ENCODE measurements at regions not wholly inside any gene's neighbourhood (a gene's known extent, or its start where the extent isn't known, plus 50 kb on each side); places are given as distances from the start of the nearest gene placed in this dataset.

DNA sequence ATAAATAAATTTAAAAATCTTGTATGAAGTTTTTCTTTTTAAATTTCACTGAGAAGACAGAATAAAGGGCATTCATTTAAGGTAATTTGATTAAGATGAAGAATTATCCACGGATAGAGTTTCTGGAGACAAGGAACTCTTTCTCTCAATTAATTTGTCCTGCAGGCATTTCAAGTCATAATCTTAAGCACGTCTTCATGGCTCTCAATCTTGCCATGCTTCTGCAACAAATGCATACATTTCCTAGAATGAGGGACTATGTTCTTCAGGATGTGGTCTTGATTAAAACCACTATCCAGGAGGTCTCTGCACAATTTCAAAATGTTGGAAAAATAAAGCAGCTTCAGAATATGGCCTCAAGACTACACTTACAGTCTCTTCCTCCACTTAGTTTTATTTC is 67.6 kb upstream of the LSAMP start:
- in situ Hi-C loops (cut with MboI; ENCODE audit: low sequenced_read_pairs) = no loop called here
- H3K18ac ChIP-seq (ENCODE audit: low read depth, low read length) = no peak overlapping the region
- no peak for TF ChIP-seq MAFK (IDR thresholded peaks at IDR 0.05; ENCODE audit: low read depth, low read length)
- TF ChIP-seq MAZ (IDR thresholded peaks at IDR 0.05; ENCODE audit: borderline replicate concordance, low read depth, low read length) = no peak
- no peak for TF ChIP-seq NFE2L2 (IDR thresholded peaks at IDR 0.05; ENCODE audit: low read depth, low read length)
- no peak for TF ChIP-seq CEBPB (IDR thresholded peaks at IDR 0.05; ENCODE audit: low read depth, low read length)
- no peak for TF ChIP-seq FOS (IDR thresholded peaks at IDR 0.05; ENCODE audit: low read depth, low read length)
- TF ChIP-seq SMC3 (IDR thresholded peaks at IDR 0.05; ENCODE audit: low read depth, low read length) = no peak
- TF ChIP-seq RAD21 (IDR thresholded peaks at IDR 0.05; ENCODE audit: low read length) = no peak
- no peak for TF ChIP-seq RFX5 (IDR thresholded peaks at IDR 0.05; ENCODE audit: low read depth, low read length)
- TF ChIP-seq POLR2A (IDR thresholded peaks at IDR 0.05; ENCODE audit: low read depth, low read length) = no peak
- TF ChIP-seq MXI1 (IDR thresholded peaks at IDR 0.05; ENCODE audit: borderline replicate concordance, low read depth, low read length) = no peak
- TF ChIP-seq, protein P1, sequence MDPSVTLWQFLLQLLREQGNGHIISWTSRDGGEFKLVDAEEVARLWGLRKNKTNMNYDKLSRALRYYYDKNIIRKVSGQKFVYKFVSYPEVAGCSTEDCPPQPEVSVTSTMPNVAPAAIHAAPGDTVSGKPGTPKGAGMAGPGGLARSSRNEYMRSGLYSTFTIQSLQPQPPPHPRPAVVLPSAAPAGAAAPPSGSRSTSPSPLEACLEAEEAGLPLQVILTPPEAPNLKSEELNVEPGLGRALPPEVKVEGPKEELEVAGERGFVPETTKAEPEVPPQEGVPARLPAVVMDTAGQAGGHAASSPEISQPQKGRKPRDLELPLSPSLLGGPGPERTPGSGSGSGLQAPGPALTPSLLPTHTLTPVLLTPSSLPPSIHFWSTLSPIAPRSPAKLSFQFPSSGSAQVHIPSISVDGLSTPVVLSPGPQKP (IDR thresholded peaks at IDR 0.05; ENCODE audit: borderline replicate concordance, low read depth, low read length) = no peak
- TF ChIP-seq, protein P2, sequence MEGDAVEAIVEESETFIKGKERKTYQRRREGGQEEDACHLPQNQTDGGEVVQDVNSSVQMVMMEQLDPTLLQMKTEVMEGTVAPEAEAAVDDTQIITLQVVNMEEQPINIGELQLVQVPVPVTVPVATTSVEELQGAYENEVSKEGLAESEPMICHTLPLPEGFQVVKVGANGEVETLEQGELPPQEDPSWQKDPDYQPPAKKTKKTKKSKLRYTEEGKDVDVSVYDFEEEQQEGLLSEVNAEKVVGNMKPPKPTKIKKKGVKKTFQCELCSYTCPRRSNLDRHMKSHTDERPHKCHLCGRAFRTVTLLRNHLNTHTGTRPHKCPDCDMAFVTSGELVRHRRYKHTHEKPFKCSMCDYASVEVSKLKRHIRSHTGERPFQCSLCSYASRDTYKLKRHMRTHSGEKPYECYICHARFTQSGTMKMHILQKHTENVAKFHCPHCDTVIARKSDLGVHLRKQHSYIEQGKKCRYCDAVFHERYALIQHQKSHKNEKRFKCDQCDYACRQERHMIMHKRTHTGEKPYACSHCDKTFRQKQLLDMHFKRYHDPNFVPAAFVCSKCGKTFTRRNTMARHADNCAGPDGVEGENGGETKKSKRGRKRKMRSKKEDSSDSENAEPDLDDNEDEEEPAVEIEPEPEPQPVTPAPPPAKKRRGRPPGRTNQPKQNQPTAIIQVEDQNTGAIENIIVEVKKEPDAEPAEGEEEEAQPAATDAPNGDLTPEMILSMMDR (conservative IDR thresholded peaks at IDR 0.05; ENCODE audit: low read depth, low read length) = no peak
- TF ChIP-seq RCOR1 (IDR thresholded peaks at IDR 0.05; ENCODE audit: insufficient replicate concordance, low read length) = no peak
- TF ChIP-seq CHD1 (IDR thresholded peaks at IDR 0.05; ENCODE audit: low read depth, low read length) = no peak
- H4K5ac ChIP-seq (ENCODE audit: low read depth, low read length) = no peak overlapping the region
- H3K4me1 ChIP-seq (ENCODE audit: control insufficient read depth, insufficient read depth, low read length) = no peaks in the 10 kb centered on the region
- no peak overlapping the region for H2BK5ac ChIP-seq (ENCODE audit: low read depth, low read length, poor library complexity, severe bottlenecking)
- H2AFZ ChIP-seq (replicated peaks; ENCODE audit: low read length, poor library complexity) = no peak overlapping the region
- POLR2A ChIA-PET (ENCODE audit: unreplicated experiment) = no interaction called here
- H2BK20ac ChIP-seq (ENCODE audit: low read depth, low read length) = no peak overlapping the region
- no TSS peak for BruUV-seq (replicated peaks)
- H2BK15ac ChIP-seq (ENCODE audit: low read depth, low read length) = no peak overlapping the region
- no peak overlapping the region for H2AK5ac ChIP-seq (ENCODE audit: low read depth, low read length)
- CTCF ChIA-PET = interaction anchor here (0.6 kb wide), 1 partner anchor 86 kb away, joined by 3 read pairs; no protein-coding TSS in a partner anchor
- H3K14ac ChIP-seq (replicated peaks; ENCODE audit: low read depth, low read length) = no peak overlapping the region
- no peak for DNase-seq
- no peak overlapping the region for H3K56ac ChIP-seq (ENCODE audit: extremely low read depth, insufficient read depth, low read length)
- H3K9me1 ChIP-seq (ENCODE audit: insufficient read depth, low read length) = no peaks in the 10 kb centered on the region
- no peak for ATAC-seq (ENCODE audit: low read depth)
- no peaks in the 10 kb centered on the region for H3K9me3 ChIP-seq (ENCODE audit: control insufficient read depth, insufficient read depth, low read length)
- H3K4ac ChIP-seq (ENCODE audit: low read depth, low read length) = no peak overlapping the region
- no peak overlapping the region for H3K27ac ChIP-seq (ENCODE audit: insufficient read depth, low read length)
- no peaks in the 10 kb centered on the region for H3K36me3 ChIP-seq (ENCODE audit: control insufficient read depth, insufficient read depth, low read length)
- H2BK120ac ChIP-seq (ENCODE audit: low read depth, low read length) = no peak overlapping the region
- no peaks in the 10 kb centered on the region for H3K27me3 ChIP-seq (ENCODE audit: control insufficient read depth, insufficient read depth, low read length)
- H3K9ac ChIP-seq (ENCODE audit: low read depth, low read length) = no peak overlapping the region
- H4K91ac ChIP-seq (ENCODE audit: insufficient read depth, low read depth, low read length) = no peak overlapping the region
- WGBS, 2 experiments (ENCODE audit: extremely low coverage in 2 of 2, insufficient read length in 1 of 2) = no CpG with 5 or more reads among the region's 2 CpGs
- no peak overlapping the region for H3K23ac ChIP-seq (ENCODE audit: low read depth, low read length)
- no peak overlapping the region for H4K8ac ChIP-seq (ENCODE audit: low read depth in 2 of 2, low read length in 2 of 2)
- no peak overlapping the region for H3K4me2 ChIP-seq (ENCODE audit: low read depth, low read length)
- intact Hi-C loops (cut with micrococcal nuclease) = no loop called here
- H4K20me1 ChIP-seq (ENCODE audit: insufficient read depth, low read length) = no peaks in the 10 kb centered on the region
- H3K79me1 ChIP-seq (ENCODE audit: low read depth in 1 of 2, low read length in 2 of 2) = no peaks in the 10 kb centered on the region
- no peak overlapping the region for H3K4me3 ChIP-seq (ENCODE audit: insufficient read depth, low read depth, low read length)
- dilution Hi-C loops (cut with HindIII; ENCODE audit: low sequenced_read_pairs, unreplicated experiment) = no loop called here
- no peak overlapping the region for H2AK9ac ChIP-seq (replicated peaks; ENCODE audit: low read depth, low read length, poor library complexity)
